GM12878 (cell line): ENCODE measurements at regions not wholly inside any gene's neighbourhood (a gene's known extent, or its start where the extent isn't known, plus 50 kb on each side); places are given as distances from the start of the nearest gene placed in this dataset.

Experiments
- ATAC-seq: fragments of 200-7000 bp; cut with Tn5 transposase; 3 replicates; pipeline ENCODE4 v1.9.1; 2020; ENCODE audit warnings: mild to moderate bottlenecking, moderate library complexity
- BruUV-seq: library from RNA; stranded (reverse); fragments of 400-500 nt; replicated peaks from 2 replicates; lab custom pipeline; 2021; lab: Mats Ljungman, UMichigan
- CTCF ChIA-PET: fragments of 300-600 bp; sonication (Branson Sonifier 250); formaldehyde crosslinking; extraction: SDS; loops from one replicate; lab custom pipeline; 2021; ENCODE audit warnings: inconsistent platforms; lab: Yijun Ruan, JAX
- POLR2A ChIA-PET: fragments of 350-600 bp; formaldehyde crosslinking; extraction: SDS; loops from one replicate; lab custom pipeline; 2021; ENCODE audit warnings: inconsistent platforms; lab: Charles Lee
- RAD21 ChIA-PET: fragments of 300-600 bp; sonication (Branson Sonifier 250); formaldehyde crosslinking; loops from one replicate; lab custom pipeline; 2023; ENCODE audit warnings: antibody characterized with exemption; ENCODE audit not compliant: unreplicated experiment; lab: Charles Lee
- SMC1A ChIA-PET: fragments of 300-600 bp; sonication (Branson Sonifier 250); formaldehyde crosslinking; loops from one replicate; lab custom pipeline; 2023; ENCODE audit not compliant: unreplicated experiment, uncharacterized antibody; lab: Charles Lee
- DNase-seq: peaks from one replicate; pipeline ENCODE4 v3.0.0-alpha.2; 2011; ENCODE audit warnings: low read depth, low spot score
- FAIRE-seq: peaks from 3 replicates; lab custom pipeline; 2011; peaks lifted over from hg19 to GRCh38; lab: Jason Lieb, UNC
- H2AFZ ChIP-seq: 2 replicates; pipeline ENCODE4 v1.6.0; 2011; ENCODE audit warnings: low read depth, low read length, control low read depth; ENCODE audit not compliant: control insufficient read depth
- H3K27ac ChIP-seq: 2 replicates; pipeline ENCODE4 v1.5.1; 2011; ENCODE audit warnings: control low read depth; ENCODE audit not compliant: control insufficient read depth, insufficient read depth
- H3K27me3 ChIP-seq, 2 experiments: replicated peaks in 1 of 2; 2 replicates each; pipeline versions ENCODE4 v1.6.0 to v1.6.1; 2011; ENCODE audit warnings: low read length in 1 of 2; ENCODE audit not compliant: control insufficient read depth in 2 of 2, insufficient read depth in 2 of 2
- H3K36me3 ChIP-seq, 2 experiments: 2 replicates each; pipeline ENCODE4 v1.5.1; 2011; ENCODE audit warnings: low read length in 1 of 2; ENCODE audit not compliant: control insufficient read depth in 2 of 2, insufficient read depth in 2 of 2
- H3K4me1 ChIP-seq: 2 replicates; pipeline ENCODE4 v1.6.1; 2011; ENCODE audit warnings: mild to moderate bottlenecking, low read length, moderate library complexity, mixed read lengths; ENCODE audit not compliant: control insufficient read depth, insufficient read depth
- H3K4me2 ChIP-seq: 2 replicates; pipeline ENCODE4 v1.6.0; 2011; ENCODE audit warnings: control low read depth; ENCODE audit not compliant: control insufficient read depth, insufficient read depth
- H3K4me3 ChIP-seq: fragments of 200-600 bp; sonication (generic); 2 replicates; pipeline ENCODE4 v1.5.1; 2016
- H3K79me2 ChIP-seq: 2 replicates; pipeline ENCODE4 v1.6.0; 2011; ENCODE audit warnings: low read length; ENCODE audit not compliant: control insufficient read depth, insufficient read depth
- H3K9ac ChIP-seq: 2 replicates; pipeline ENCODE4 v1.8.0; 2011; ENCODE audit warnings: low read length, control low read depth, mixed read lengths; ENCODE audit not compliant: control insufficient read depth, insufficient read depth
- H3K9me3 ChIP-seq: replicated peaks from 3 replicates; pipeline ENCODE4 v1.5.1; 2011; ENCODE audit warnings: mild to moderate bottlenecking, low read length; ENCODE audit not compliant: control insufficient read depth, insufficient read depth
- H4K20me1 ChIP-seq: 2 replicates; pipeline ENCODE4 v1.6.0; 2011; ENCODE audit not compliant: control insufficient read depth, insufficient read depth
- BRCA1 ChIP-seq: IDR thresholded peaks from 2 replicates; pipeline ENCODE4 v1.6.1; 2011; ENCODE audit warnings: low read depth, low read length, improper control_type of control experiment
- EGR1 ChIP-seq, 2 experiments: IDR thresholded peaks; 1 replicate in 1 of 2; 2 replicates in 1 of 2; pipeline ENCODE4 v1.6.1; 2011 to 2012; ENCODE audit warnings: low read depth in 2 of 2, low read length in 2 of 2, borderline replicate concordance in 1 of 2, mild to moderate bottlenecking in 1 of 2, moderate library complexity in 1 of 2
- EP300 ChIP-seq, 2 experiments: fragments of 150-350 bp in 1 of 2; IDR thresholded peaks; 2 replicates each; pipeline ENCODE4 v1.6.1; 2011 to 2012; ENCODE audit warnings: low read depth in 2 of 2, low read length in 2 of 2, borderline replicate concordance in 1 of 2, improper control_type of control experiment in 1 of 2, inconsistent platforms in 1 of 2; ENCODE audit not compliant: control insufficient read depth in 1 of 2
- MEF2A ChIP-seq: IDR thresholded peaks from 2 replicates; pipeline ENCODE4 v1.6.1; 2011; ENCODE audit warnings: low read depth, mild to moderate bottlenecking, low read length, moderate library complexity; ENCODE audit not compliant: insufficient read depth
- MTA3 ChIP-seq: IDR thresholded peaks from 2 replicates; pipeline ENCODE4 v1.6.1; 2012; ENCODE audit warnings: low read length, inconsistent platforms, borderline replicate concordance
- MXI1 ChIP-seq: fragments of 150-350 bp; IDR thresholded peaks from 2 replicates; pipeline ENCODE4 v1.6.1; 2011; ENCODE audit warnings: low read depth, mild to moderate bottlenecking, inconsistent platforms, low read length, improper control_type of control experiment
- MYB ChIP-seq: fragments of 150-350 bp; IDR thresholded peaks from 2 replicates; pipeline ENCODE4 v1.6.1; 2014; ENCODE audit warnings: mild to moderate bottlenecking, low read depth, low read length, borderline replicate concordance
- NR2F1 ChIP-seq: fragments of 450-650 bp; conservative IDR thresholded peaks from 2 replicates; pipeline ENCODE4 v1.6.1; 2017; ENCODE audit warnings: mild to moderate bottlenecking
- SIN3A ChIP-seq: IDR thresholded peaks from 2 replicates; pipeline ENCODE4 v1.6.1; 2012; ENCODE audit warnings: low read depth, low read length, improper control_type of control experiment
- SMAD5 ChIP-seq: IDR thresholded peaks from 2 replicates; pipeline ENCODE4 v1.6.1; 2016; ENCODE audit warnings: antibody characterized with exemption, low read depth
- SP1 ChIP-seq: IDR thresholded peaks from one replicate; pipeline ENCODE4 v1.6.1; 2011; ENCODE audit warnings: low read depth, low read length
- TCF7 ChIP-seq: IDR thresholded peaks from 2 replicates; pipeline ENCODE4 v1.6.1; 2014; ENCODE audit warnings: antibody characterized with exemption, borderline replicate concordance
- ZNF622 ChIP-seq: fragments of 450-650 bp; IDR thresholded peaks from 2 replicates; pipeline ENCODE4 v1.6.1; 2017; ENCODE audit warnings: mild to moderate bottlenecking, inconsistent platforms
- WGBS: methylation state at CpG from one replicate; pipeline ENCODE4 v1.1.6; 2016; ENCODE audit warnings: low lambda C conversion rate; ENCODE audit not compliant: insufficient replicate concordance, insufficient coverage; ENCODE audit errors: missing lambda C conversion rate; 5-methylcytosine and 5-hydroxymethylcytosine counted together
- in situ Hi-C: fragments of 300-500 bp; cut with MboI; formaldehyde crosslinking; loops from 9 replicates; pipeline ENCODE4 v1.14.3; 2018; ENCODE audit warnings: mixed read lengths
- intact Hi-C: fragments of 100-400 bp; cut with micrococcal nuclease; formaldehyde crosslinking; loops from one replicate; pipeline ENCODE4 v1.14.2; 2022; ENCODE audit not compliant: unreplicated experiment
- TF ChIP-seq, protein P1 (sequence below): IDR thresholded peaks from 2 replicates; pipeline ENCODE4 v1.6.1; 2011; ENCODE audit warnings: low read depth, mild to moderate bottlenecking, low read length, moderate library complexity, borderline replicate concordance; ENCODE audit errors: extremely low read depth

DNA sequence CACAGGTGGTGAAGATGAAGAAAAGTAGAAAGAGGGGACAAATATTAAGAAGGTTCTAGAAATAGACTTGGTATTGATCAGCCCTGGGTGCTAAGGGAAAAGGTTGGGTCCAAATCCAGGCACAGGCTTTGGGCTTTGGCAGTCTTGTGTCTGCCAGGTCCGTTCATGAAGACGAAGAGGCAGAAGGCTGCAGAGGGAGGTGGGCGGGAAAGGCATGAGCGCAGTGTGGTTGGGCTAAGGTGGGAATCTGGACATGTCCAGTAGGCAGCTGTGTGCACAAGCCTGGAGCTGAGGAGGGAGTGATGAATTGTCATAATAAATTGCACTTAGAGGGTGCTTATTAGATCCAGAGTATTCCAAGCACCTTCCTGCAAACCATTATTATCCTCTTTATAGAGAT lies 105.7 kb upstream of the TEX51 start:
- DNase-seq: no peak
- in situ Hi-C loops: no loop called here
- Histone ChIP-seq H3K4me1 (no peaks in the 10 kb centered on the region), H3K36me3 (no peaks in the 10 kb centered on the region), H4K20me1 (no peaks in the 10 kb centered on the region), H3K9ac (no peak overlapping the region), H3K79me2 (no peaks in the 10 kb centered on the region), H3K27ac (no peak overlapping the region), H3K4me2 (no peak overlapping the region), H2AFZ (no peak overlapping the region), H3K4me3 (no peak overlapping the region), H3K27me3 (no peaks in the 10 kb centered on the region), H3K9me3 (no peaks in the 10 kb centered on the region)
- ChIA-PET RAD21 (no interaction called here), POLR2A (no interaction called here), CTCF (no interaction called here), SMC1A (no interaction called here)
- FAIRE-seq: no peak
- WGBS: 50% methylated on average over 4 of the region's 4 CpGs
- TF ChIP-seq TCF7 (no peak), MEF2A (no peak), MXI1 (no peak), ZNF622 (no peak)
- no peak for ATAC-seq
- intact Hi-C loops: no loop called here
- no TSS peak for BruUV-seq

DNA sequence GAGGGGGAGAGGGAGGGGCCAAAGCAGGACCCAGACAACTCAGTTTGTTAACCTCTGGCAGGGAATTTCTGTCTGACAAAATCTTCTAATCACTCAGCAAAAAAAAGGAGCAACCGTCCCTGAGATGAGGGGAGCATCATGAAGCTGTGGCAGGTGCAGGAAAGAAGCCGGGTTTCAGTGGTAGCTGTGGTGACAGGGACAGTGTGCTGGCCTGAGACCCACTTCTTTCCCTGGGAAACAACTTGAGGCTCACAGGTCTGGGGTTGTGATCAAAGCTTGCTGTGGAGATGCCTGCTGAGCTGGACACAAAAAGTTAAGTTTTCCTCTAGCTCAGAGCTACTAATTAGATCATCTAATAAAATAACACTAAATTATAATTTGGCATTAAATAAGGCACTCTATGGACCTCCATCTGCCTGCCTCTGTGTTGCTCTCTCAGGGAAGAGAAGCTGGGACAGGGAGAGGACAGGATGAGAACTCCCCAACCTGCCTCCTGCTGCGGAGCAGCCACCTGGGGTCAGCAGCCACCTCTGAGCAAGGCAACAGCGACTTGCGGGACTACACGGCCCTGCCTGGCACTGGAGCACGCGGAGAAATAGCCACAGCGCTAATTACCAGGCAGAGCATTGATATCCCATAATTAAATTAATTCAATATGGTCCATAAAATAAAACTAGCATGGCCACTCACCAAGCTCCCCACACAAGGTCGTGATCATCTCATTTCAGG lies 104.6 kb upstream of the TEX51 start:
- ChIA-PET SMC1A (no interaction called here), POLR2A (no interaction called here), CTCF (interaction anchor here (1.2 kb wide), 1 partner anchor 178 kb away, joined by 4 read pairs; no protein-coding TSS in a partner anchor), RAD21 (interaction anchor here (0.9 kb wide), 1 partner anchor 178 kb away, joined by 3 read pairs; no protein-coding TSS in a partner anchor)
- intact Hi-C loops: no loop called here
- Histone ChIP-seq H3K4me3 (no peak overlapping the region), H3K4me2 (no peak overlapping the region), H4K20me1 (no peaks in the 10 kb centered on the region)
- no peak for FAIRE-seq
- WGBS: 35% methylated on average over 10 of the region's 10 CpGs
- no peak for DNase-seq
- BruUV-seq: no TSS peak
- TF ChIP-seq EP300 (IDR thresholded peaks at IDR 0.05; ENCODE audit: borderline replicate concordance in 1 of 2, control insufficient read depth in 1 of 2, low read depth in 2 of 2, low read length in 2 of 2) (no peak), SP1 (no peak), NR2F1 (no peak), MTA3 (no peak), BRCA1 (no peak), SIN3A (no peak), SMAD5 (no peak), MYB (no peak), EGR1 (IDR thresholded peaks at IDR 0.05; ENCODE audit: borderline replicate concordance in 1 of 2, low read depth in 2 of 2, low read length in 2 of 2) (no peak)
- TF ChIP-seq, protein P1, sequence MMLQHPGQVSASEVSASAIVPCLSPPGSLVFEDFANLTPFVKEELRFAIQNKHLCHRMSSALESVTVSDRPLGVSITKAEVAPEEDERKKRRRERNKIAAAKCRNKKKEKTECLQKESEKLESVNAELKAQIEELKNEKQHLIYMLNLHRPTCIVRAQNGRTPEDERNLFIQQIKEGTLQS: no peak
- TF ChIP-seq, all 136 proteins: peak for 0
- Histone ChIP-seq H3K36me3 (no peaks in the 10 kb centered on the region), H3K9me3 (no peaks in the 10 kb centered on the region), H3K79me2 (no peaks in the 10 kb centered on the region), H2AFZ (no peak overlapping the region), H3K9ac (no peak overlapping the region), H3K4me1 (no peaks in the 10 kb centered on the region), H3K27ac (no peak overlapping the region), H3K27me3 (no peaks in the 10 kb centered on the region)
- in situ Hi-C loops: no loop called here
- ATAC-seq: no peak
